Transverse colon (tissue), 4 donors: ENCODE measurements at regions not wholly inside any gene's neighbourhood (a gene's known extent, or its start where the extent isn't known, plus 50 kb on each side); places are given as distances from the start of the nearest gene placed in this dataset.

ENCODE experiments used
- EP300 ChIP-seq: sonication (generic); formaldehyde crosslinking; IDR thresholded peaks from one replicate; pipeline ENCODE4 v1.6.1; 2017; ENCODE audit warnings: antibody characterized with exemption, low read depth
- POLR2A ChIP-seq: fragments of 450-650 bp; IDR thresholded peaks from one replicate; pipeline ENCODE4 v1.6.1; 2016; ENCODE audit warnings: antibody characterized with exemption, mild to moderate bottlenecking, moderate library complexity
- POLR2AphosphoS5 ChIP-seq, 3 donors: sonication (generic); formaldehyde crosslinking; IDR thresholded peaks; one replicate each; pipeline ENCODE4 v1.6.1; 2016; ENCODE audit warnings: antibody characterized with exemption in 3 of 3
- TF ChIP-seq, protein P1 (sequence below), 5 experiments: fragments of 200-600 bp in 3 of 5; fragments of 450-650 bp in 2 of 5; sonication (generic) in 3 of 5; IDR thresholded peaks; 1 replicate in 2 of 5; 2 replicates in 3 of 5; pipeline ENCODE4 v1.5.1; 2016 to 2017; ENCODE audit warnings: antibody characterized with exemption in 5 of 5, inconsistent platforms in 3 of 5, mild to moderate bottlenecking in 2 of 5, moderate library complexity in 1 of 5

- TF ChIP-seq, protein P1, sequence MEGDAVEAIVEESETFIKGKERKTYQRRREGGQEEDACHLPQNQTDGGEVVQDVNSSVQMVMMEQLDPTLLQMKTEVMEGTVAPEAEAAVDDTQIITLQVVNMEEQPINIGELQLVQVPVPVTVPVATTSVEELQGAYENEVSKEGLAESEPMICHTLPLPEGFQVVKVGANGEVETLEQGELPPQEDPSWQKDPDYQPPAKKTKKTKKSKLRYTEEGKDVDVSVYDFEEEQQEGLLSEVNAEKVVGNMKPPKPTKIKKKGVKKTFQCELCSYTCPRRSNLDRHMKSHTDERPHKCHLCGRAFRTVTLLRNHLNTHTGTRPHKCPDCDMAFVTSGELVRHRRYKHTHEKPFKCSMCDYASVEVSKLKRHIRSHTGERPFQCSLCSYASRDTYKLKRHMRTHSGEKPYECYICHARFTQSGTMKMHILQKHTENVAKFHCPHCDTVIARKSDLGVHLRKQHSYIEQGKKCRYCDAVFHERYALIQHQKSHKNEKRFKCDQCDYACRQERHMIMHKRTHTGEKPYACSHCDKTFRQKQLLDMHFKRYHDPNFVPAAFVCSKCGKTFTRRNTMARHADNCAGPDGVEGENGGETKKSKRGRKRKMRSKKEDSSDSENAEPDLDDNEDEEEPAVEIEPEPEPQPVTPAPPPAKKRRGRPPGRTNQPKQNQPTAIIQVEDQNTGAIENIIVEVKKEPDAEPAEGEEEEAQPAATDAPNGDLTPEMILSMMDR (IDR thresholded peaks at IDR 0.05): no peak
- TF ChIP-seq POLR2AphosphoS5 (IDR thresholded peaks at IDR 0.05): no peak
- no peak for TF ChIP-seq POLR2A
- no peak for TF ChIP-seq EP300
Observed at GRCh38 chr3:187966636-187967406, 187.1 kb upstream of the LPP start.
